ENCODE measurements at regions not wholly inside any gene's neighbourhood (a gene's known extent, or its start where the extent isn't known, plus 50 kb on each side); places are given as distances from the start of the nearest gene placed in this dataset.

GRCh38 chr7:86158111-86158510 is 485.6 kb upstream of the GRM3 start:
- no peak for TF ChIP-seq YY1 (IDR thresholded peaks at IDR 0.05; ENCODE audit: low read depth)
- TF ChIP-seq EP300 (IDR thresholded peaks at IDR 0.05; ENCODE audit: borderline replicate concordance): no peak
- TF ChIP-seq, protein P1, sequence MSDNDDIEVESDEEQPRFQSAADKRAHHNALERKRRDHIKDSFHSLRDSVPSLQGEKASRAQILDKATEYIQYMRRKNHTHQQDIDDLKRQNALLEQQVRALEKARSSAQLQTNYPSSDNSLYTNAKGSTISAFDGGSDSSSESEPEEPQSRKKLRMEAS (IDR thresholded peaks at IDR 0.05): no peak
- TF ChIP-seq FOXM1 (IDR thresholded peaks at IDR 0.05; ENCODE audit: borderline replicate concordance, low read depth): no peak
- no peak for TF ChIP-seq CEBPB (IDR thresholded peaks at IDR 0.05)
- TF ChIP-seq EGR1 (IDR thresholded peaks at IDR 0.05): no peak
- no peak for TF ChIP-seq TAF1 (IDR thresholded peaks at IDR 0.05; ENCODE audit: low read depth)
- TF ChIP-seq RAD21 (IDR thresholded peaks at IDR 0.05; ENCODE audit: low read depth): no peak
- TF ChIP-seq NFIC (IDR thresholded peaks at IDR 0.05): no peak

All from Ishikawa (cell line).